ELR (cell line): ENCODE measurements at regions not wholly inside any gene's neighbourhood (a gene's known extent, or its start where the extent isn't known, plus 50 kb on each side); places are given as distances from the start of the nearest gene placed in this dataset.

Experiments used
- DNase-seq: peaks from one replicate; pipeline ENCODE4 v3.0.0-alpha.2; 2015; ENCODE audit warnings: low read depth

GRCh38 chr5:124419531-124419930 is 326.9 kb downstream of the ZNF608 start:
- DNase-seq, result no peak

- DNase-seq, result no peak
Measured at GRCh38 chr5:124418390-124418789, 328.0 kb downstream of the ZNF608 start.

DNA sequence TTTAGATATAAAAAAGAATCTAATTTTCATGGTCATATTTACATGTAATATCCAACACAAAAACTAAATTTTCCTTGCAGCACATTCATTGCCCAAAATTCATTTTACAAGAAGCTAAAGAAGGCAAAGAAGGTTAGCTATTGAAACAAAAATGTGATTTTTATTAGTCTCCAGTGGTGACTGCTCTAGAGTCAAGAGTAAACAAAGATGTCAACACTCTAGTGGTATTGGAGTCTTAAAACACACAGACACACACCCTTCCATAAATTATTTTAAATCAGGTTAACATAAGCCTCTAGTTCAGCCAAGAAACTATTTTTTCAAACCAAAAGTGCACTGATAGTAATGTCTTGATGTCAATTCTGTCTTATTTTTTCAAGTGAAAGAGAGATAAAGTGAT is 329.2 kb downstream of the ZNF608 start:
- DNase-seq, result no peak

GRCh38 chr5:124416627-124417026 is 329.8 kb downstream of the ZNF608 start:
- no peak for DNase-seq

DNA sequence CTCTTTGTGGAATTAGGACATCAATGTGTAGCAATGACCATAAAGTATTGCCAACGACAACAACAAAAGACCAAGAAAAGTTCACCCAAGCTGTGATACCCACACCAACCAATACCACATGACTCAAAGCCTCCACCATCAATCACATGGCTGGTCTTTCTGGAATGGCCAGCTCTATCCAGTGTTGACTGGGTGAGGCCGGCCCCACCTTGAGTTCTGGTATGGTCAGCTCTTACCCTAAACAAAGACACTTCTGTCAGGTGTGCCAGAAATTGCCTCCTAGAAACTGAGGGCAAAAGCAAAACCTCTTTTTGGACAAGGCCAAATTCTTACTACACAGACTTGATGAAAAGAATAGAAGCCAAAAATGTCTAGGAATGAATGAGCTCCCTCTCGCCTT is 331.5 kb downstream of the ZNF608 start:
- no peak for DNase-seq

DNA sequence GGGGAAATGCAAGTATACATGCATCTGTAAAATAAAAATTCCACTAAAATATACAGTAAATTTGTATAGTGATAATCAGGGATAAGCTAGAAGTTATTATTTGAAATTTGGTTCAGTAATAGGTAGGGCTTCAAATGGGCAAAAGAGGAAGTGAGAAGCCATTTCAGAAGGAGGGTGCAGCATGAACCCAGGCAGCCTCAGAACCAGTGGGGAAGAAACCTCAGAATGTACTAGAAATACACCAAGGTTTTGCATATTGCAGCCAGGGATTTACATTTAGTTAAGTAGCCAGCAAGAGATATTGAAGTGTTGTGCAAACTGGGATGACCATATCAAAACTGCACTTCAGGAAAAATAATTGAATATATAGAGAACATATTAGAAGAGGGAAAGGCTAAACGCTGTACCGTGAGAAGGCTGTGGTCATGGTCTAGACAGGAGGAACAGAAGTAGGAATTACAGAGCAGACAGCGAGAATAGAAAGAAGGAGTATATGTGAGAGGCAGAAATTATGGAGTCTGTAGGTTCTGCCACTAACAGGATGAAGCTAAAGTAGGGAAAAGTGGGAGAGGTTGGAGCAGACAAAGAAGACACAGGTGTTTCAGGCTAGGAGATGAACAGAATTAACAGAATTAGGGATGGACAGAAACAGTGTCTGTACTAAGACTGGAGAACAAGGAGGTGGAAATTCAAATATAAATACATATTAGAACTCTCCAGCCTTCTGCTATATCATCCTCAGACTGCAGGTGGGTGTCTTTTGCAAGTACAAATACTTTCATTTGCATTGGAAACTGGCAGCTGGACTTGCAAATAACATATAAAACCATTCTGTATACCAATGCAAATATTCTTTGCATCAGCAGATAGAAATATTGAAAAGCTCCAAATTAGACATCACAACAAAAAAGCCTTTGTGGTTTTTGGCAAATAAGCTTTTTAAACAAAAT is 335.6 kb downstream of the ZNF608 start:
- DNase-seq, result no peak

DNA sequence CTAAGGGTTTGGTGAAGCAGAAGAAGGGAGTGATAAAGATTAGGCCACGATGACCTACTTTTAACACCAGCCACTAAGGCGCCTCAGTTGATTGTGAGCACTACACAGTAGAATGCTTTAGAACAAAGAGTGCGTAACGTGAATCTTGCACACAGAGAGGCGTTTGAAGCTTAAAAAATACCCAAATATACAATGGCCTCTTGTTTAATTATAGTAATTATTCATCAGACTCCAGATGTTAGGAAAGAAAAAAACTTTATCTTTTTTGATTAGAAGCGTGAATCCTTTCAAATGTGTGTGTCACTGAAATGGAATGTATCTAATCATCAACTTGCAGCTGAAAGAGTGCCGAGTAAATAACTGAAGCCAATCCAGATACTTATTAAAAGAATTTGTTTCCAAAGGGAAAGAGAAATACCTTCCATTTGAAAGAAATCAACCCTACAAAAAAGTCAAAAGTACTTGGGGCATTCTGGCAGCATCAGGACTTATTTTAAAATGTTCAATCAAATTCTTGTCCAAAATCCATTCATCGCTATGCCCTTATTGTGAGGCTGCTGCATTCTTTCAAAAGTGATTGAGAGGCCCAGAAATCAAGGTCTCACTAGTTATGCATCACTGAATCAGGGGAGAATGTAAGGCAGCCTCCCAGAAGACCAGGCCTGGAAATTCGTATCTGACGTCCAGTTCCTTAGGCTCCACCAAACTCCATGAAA is 337.5 kb downstream of the ZNF608 start:
- no peak for DNase-seq

DNA sequence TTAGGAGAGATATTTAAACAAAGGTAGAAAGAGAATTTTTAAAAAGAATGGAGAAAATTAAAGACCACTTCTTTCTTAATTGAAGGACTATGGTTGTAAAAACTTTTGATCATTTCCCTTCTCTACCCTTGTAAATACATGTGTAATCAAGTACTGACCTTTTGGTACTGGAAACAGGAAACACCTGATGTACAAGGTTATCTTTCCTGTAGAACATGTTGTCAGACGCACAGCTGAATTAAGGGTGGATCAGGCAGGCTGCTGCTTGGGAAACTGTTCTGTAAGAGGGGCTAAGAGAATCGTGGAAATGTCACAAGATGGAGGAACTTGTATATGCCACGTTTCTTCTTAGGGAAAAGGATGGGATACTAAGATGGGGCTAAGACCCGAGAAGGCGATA is 341.6 kb downstream of the ZNF608 start:
- no peak for DNase-seq

DNA sequence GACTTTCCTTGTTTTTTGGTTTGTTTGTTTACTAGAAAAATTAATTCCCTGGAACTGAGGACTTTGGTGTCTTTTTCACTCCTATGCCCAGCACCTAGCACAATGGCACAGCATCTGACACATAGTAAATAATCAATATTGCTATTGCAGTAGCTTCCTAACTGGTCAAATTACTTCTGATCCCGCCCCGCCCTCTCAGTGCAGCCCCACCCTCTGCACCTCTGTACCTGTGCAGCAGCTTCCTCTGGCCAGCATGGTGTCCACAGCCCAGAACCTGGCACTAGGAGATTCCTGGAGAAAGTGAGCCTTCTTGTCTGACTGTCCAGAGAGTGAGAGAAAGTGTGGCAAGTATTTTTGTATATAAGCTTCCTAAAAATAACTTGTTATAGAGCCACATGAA is 343.2 kb downstream of the ZNF608 start:
- no peak for DNase-seq

GRCh38 chr5:124402144-124402581 is 344.3 kb downstream of the ZNF608 start:
- DNase-seq, result peak; percentile 3

GRCh38 chr5:124401476-124402143 is 344.8 kb downstream of the ZNF608 start:
- no peak for DNase-seq

GRCh38 chr5:124399426-124399961 is 346.9 kb downstream of the ZNF608 start:
- DNase-seq, result no peak

DNA sequence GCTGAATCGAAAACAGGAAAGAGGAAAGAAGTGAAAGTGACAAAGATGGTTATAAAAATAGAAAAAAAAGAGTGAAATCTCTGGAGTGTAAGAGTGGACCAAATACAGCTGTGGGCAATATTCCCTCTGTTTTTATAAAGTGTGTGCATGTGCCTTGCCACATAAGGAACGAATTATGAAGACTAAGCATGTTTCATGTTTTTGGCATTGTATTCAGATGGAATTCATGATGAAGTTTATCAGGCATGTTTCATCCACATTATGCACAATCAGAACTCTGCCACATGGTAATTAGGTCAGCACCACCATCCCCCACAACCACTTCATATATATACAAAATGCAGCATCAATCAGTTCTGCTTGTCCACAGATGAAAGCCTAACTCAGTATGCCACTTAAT is 348.0 kb downstream of the ZNF608 start:
- DNase-seq, result no peak

GRCh38 chr5:124397317-124397716 is 349.1 kb downstream of the ZNF608 start:
- no peak for DNase-seq

GRCh38 chr5:124395926-124396325 is 350.5 kb downstream of the ZNF608 start:
- no peak for DNase-seq

DNA sequence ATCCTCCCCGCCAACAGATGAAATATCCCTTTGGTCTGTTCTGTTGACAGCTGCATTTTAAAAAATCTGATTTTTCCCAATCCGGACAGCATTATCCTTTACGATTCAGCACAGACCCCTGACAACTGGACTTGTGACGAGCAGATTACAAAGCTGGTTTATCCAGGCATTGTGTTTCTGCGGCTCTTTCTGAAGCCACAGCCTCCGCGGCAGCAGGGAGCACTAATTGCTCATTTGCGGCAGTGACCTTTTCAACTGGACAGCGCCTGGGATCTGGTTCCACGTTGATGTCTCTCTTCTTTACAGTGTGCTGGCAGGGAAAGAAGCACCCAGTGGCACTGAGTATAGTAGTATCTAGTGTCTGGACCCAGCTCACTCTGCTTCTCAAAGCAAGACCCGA is 351.2 kb downstream of the ZNF608 start:
- no peak for DNase-seq

DNA sequence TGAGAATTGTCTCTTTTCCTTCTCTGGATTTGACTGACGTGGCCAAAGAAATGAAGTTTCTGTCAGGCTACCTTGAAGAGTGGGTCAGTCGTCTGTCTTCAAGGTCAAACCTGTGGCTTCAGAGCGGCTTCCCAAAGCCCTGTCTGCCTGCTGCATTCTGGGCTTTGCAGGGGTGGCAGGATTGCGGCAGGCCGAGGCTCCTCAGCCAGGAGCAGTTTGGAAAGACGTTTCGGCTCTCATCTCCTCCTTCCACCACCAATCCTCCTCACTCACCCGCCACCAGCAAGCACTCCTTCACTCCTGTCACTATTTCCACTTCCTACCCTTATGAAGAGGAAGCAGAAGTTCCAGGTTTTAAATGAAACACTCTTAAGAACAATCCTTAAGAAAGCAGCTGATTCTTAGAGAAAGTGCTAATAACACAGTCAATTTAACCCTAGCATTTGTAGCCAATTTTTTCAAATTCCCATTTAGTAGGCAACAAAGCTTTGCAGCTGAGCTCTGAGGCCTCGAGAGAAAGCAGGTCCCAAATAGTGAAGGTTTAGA is 351.7 kb downstream of the ZNF608 start:
- DNase-seq, result no peak

- DNase-seq, result no peak
Measured at GRCh38 chr5:124393584-124394379, 352.7 kb downstream of the ZNF608 start.

- no peak for DNase-seq
Measured at GRCh38 chr5:124383693-124384092, 362.7 kb downstream of the ZNF608 start.

- DNase-seq, result no peak
Measured at GRCh38 chr5:124377386-124377785, 369.1 kb downstream of the ZNF608 start.

DNA sequence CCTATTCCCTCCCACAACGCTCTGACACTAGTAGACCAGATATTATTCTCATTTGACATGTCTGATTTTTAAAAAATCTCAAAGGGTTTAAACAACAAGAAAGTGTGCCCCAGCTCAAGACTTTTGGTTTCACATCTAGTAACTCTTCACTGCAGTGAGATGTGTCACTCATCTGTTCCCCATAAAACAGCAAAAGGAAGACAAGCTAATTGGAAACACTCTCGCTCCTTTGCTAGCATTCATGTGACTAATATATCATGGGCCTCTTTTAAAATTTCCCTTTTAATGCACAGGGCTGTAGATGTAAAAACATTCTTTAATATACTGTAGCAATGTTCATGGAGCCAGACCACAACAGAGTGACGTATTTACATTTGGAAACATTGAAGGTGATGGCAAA is 372.6 kb downstream of the ZNF608 start:
- DNase-seq, result no peak
